Gastroesophageal sphincter (tissue), 4 donors: ENCODE measurements at regions not wholly inside any gene's neighbourhood (a gene's known extent, or its start where the extent isn't known, plus 50 kb on each side); places are given as distances from the start of the nearest gene placed in this dataset.

Source experiments
- ATAC-seq: fragments of 150-250 bp; one replicate; pipeline ENCODE4 v1.9.1; 2016; ENCODE audit warnings: mild to moderate bottlenecking, moderate library complexity
- H3K27ac ChIP-seq, 4 donors: fragments of 200-600 bp; sonication (generic) in 3 of 4; 1 replicate in 3 of 4; 2 replicates in 1 of 4; pipeline ENCODE4 v1.5.1; 2016 to 2019
- H3K27me3 ChIP-seq: fragments of 200-600 bp; sonication (generic); one replicate; pipeline ENCODE4 v1.5.1; 2019
- H3K36me3 ChIP-seq, 2 donors: fragments of 200-600 bp; sonication (generic); one replicate each; pipeline ENCODE4 v1.5.1; 2019; ENCODE audit warnings: control low read depth in 1 of 2
- H3K4me1 ChIP-seq, 3 donors: fragments of 200-600 bp; sonication (generic); 1 replicate in 2 of 3; 2 replicates in 1 of 3; pipeline ENCODE4 v1.5.1; 2016 to 2019; ENCODE audit warnings: control low read depth in 2 of 3
- H3K4me3 ChIP-seq, 2 donors: fragments of 200-600 bp; sonication (generic); one replicate each; pipeline ENCODE4 v1.5.1; 2019; ENCODE audit warnings: mild to moderate bottlenecking in 1 of 2, moderate library complexity in 1 of 2
- H3K9me3 ChIP-seq, 3 donors: fragments of 200-600 bp; sonication (generic); one replicate each; pipeline ENCODE4 v1.5.1; 2017 to 2019; ENCODE audit warnings: control low read depth in 2 of 3
- EP300 ChIP-seq: sonication (generic); formaldehyde crosslinking; IDR thresholded peaks from one replicate; pipeline ENCODE4 v1.6.1; 2017; ENCODE audit warnings: antibody characterized with exemption, mild to moderate bottlenecking
- POLR2A ChIP-seq, 2 donors: fragments of 450-650 bp; IDR thresholded peaks; one replicate each; pipeline ENCODE4 v1.6.1; 2017; ENCODE audit warnings: antibody characterized with exemption in 2 of 2, mild to moderate bottlenecking in 2 of 2, moderate library complexity in 1 of 2
- POLR2AphosphoS5 ChIP-seq: sonication (generic); formaldehyde crosslinking; IDR thresholded peaks from one replicate; pipeline ENCODE4 v1.6.1; 2017; ENCODE audit warnings: antibody characterized with exemption
- WGBS, 2 donors: methylation state at CpG; one replicate each; pipeline ENCODE4 v1.1.5; 2018; ENCODE audit warnings: low coverage in 1 of 2; 5-methylcytosine and 5-hydroxymethylcytosine counted together
- TF ChIP-seq, protein P1 (sequence below), 4 experiments: fragments of 200-600 bp in 2 of 4; fragments of 450-650 bp in 2 of 4; sonication (generic) in 1 of 4; IDR thresholded peaks; one replicate each; pipeline ENCODE4 v1.5.1; 2017 to 2019; ENCODE audit warnings: antibody characterized with exemption in 4 of 4, mild to moderate bottlenecking in 2 of 4, moderate library complexity in 2 of 4

DNA sequence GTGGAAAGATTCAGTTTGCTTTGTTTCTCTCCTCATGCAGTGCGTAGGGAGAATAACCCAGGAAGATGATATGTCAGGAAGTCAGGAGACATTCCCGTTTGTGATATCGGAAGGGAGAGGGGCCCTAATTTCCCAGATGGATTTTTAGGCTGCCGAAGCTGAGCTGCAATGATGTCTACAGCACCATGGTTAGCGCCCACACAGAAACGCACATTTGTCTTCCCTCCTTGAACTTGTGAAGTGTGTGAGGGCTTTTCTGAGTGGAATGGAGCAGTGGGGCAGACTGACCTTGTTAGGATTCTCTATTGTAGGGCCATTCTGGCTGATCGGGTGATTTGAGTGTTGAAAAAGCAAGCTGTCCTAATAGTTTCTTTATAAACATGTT is 191.3 kb upstream of the ARG1 start:
- 17 to 25% methylated on average over 4 to 5 of the region's 7 CpGs for WGBS, 2 donors
- Histone ChIP-seq H3K4me3 (no peak overlapping the region), H3K27ac (no peak overlapping the region), H3K27me3 (peaks cover 17% of the 10 kb centered on the region), H3K9me3 (no peaks in the 10 kb centered on the region), H3K4me1 (no peaks in the 10 kb centered on the region), H3K36me3 (no peaks in the 10 kb centered on the region)
- ATAC-seq, result no peak
- TF ChIP-seq POLR2A (IDR thresholded peaks at IDR 0.05) (no peak), EP300 (no peak), POLR2AphosphoS5 (no peak)
- TF ChIP-seq, protein P1, sequence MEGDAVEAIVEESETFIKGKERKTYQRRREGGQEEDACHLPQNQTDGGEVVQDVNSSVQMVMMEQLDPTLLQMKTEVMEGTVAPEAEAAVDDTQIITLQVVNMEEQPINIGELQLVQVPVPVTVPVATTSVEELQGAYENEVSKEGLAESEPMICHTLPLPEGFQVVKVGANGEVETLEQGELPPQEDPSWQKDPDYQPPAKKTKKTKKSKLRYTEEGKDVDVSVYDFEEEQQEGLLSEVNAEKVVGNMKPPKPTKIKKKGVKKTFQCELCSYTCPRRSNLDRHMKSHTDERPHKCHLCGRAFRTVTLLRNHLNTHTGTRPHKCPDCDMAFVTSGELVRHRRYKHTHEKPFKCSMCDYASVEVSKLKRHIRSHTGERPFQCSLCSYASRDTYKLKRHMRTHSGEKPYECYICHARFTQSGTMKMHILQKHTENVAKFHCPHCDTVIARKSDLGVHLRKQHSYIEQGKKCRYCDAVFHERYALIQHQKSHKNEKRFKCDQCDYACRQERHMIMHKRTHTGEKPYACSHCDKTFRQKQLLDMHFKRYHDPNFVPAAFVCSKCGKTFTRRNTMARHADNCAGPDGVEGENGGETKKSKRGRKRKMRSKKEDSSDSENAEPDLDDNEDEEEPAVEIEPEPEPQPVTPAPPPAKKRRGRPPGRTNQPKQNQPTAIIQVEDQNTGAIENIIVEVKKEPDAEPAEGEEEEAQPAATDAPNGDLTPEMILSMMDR (IDR thresholded peaks at IDR 0.05), result no peak

DNA sequence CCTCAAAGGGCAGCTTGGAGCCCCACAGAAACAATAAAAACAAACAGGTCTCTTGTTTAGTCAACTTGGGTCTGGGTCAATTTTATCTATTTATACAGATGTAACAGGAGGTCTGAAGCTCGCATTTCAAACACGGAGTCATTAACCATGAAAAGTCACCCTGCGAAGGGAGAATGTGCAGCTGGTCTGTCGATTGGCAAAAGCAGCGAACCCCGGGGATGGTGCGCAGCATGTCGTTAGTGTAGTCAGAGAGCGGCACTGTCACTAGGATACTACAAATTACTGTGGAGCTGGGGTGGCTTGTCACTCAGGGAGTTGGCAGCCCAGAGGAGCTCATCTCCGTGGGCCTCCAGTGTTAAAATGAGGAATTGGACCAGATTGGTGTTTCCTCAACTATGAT is 190.4 kb upstream of the ARG1 start:
- H3K4me1 ChIP-seq, result no peaks in the 10 kb centered on the region
- no peak overlapping the region for H3K4me3 ChIP-seq
- H3K27me3 ChIP-seq, result peaks cover 17% of the 10 kb centered on the region
- ATAC-seq, result no peak
- TF ChIP-seq EP300 (no peak), POLR2A (IDR thresholded peaks at IDR 0.05) (no peak), POLR2AphosphoS5 (no peak)
- TF ChIP-seq, protein P1 (IDR thresholded peaks at IDR 0.05), result no peak
- H3K27ac ChIP-seq, result no peak overlapping the region
- 0 to 46% methylated on average over 1 to 8 of the region's 10 CpGs for whole genome bisulfite sequencing, 2 donors
- H3K9me3 ChIP-seq, result no peaks in the 10 kb centered on the region
- no peaks in the 10 kb centered on the region for H3K36me3 ChIP-seq

DNA sequence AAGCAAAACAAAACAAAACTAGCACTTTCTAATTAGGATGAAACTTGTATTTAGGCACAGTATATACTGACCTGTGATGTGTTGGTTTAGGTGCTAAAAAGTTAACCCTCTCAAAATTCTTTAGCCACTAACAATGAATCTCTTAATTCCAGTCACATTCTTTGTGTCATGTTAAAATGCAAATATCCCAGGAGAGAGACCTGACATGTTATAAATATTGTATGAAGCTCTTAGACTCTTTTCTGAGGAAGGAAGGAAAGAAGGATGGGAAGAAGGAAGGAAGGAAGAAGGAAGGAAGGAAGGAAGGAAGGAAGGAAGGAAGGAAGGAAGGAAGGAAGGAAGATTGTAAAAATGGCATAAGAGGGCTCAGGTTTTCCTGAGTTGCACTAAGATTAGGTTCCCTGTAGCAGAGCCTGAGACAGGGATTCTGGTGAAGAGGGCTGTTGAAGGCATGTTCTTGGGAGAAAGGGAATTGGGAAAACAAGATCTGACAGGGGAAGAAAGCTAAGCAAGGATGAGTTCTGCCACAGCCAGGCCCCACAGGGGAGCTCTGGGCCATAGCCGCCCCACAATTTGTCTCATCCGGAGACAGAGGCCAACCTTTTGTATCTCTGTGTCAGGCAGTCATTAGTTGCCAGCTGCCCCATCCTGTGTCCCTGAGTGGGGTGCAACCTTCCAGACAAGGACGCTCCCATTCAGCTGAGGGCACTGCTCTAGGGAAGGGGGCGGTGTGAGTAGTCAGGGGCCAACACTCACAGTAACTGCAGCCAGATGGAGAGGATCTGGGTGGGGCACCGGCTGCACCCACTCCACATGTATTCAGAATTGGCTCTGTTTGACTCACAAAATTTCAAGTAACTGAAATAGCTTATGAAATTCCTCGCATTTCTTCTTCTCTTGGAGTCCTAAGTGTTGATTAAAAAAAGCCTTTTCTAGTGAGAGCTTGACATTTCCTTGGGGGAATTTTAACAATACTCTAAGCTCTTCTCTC is 189.3 kb upstream of the ARG1 start:
- Histone ChIP-seq H3K4me3 (no peak overlapping the region), H3K27me3 (peaks cover 17% of the 10 kb centered on the region), H3K36me3 (no peaks in the 10 kb centered on the region), H3K27ac (no peak overlapping the region), H3K9me3 (no peaks in the 10 kb centered on the region), H3K4me1 (no peaks in the 10 kb centered on the region)
- TF ChIP-seq POLR2A (IDR thresholded peaks at IDR 0.05) (no peak), EP300 (no peak), POLR2AphosphoS5 (no peak)
- TF ChIP-seq, protein P1 (IDR thresholded peaks at IDR 0.05), result no peak
- WGBS, 2 donors, result 46 to 71% methylated on average over 4 to 6 of the region's 6 CpGs
- no peak for ATAC-seq

DNA sequence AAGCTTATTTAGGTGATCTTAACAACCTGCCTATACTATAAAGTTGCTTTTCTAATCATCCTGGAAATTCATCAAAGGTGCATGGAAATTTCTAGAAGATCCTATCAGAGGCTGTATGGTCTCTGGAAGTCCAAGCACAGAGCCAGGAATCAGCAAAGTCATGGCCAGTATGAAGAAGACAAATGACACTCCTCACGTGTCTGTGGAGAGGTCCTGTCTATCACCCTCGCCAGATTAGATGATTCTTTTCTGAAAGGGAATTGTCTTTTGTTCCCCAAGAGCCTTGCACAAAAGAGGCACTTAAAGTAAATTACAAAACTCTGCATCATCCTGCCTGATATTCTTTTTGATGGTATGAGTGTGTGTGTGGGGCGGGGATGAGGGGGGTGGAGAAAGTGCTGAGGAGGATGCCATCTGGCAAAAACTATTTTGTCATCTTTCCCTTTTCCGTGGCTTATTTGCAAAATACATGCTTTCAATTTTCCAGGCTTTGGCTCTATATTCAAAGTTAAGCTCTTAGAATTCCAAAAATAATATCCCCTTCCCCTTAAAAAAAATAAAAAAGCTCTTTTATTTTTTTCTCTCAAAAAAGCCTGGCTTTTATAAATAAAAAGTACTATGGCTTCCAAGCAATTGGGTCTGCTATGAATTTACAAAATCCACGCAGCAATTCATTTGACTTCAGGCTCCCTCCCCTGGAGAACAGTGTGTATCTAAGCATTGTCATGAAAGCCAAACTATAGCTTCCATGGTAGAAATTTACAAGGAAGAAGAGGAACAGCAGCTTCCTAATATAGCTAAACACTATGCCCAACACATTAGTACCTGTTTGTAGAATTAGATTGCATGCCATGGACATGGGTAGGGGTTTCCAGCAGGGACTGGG is 185.2 kb upstream of the ARG1 start:
- Histone ChIP-seq H3K4me1 (no peaks in the 10 kb centered on the region), H3K4me3 (no peak overlapping the region), H3K27ac (no peak overlapping the region), H3K27me3 (peaks cover 14% of the 10 kb centered on the region), H3K36me3 (no peaks in the 10 kb centered on the region), H3K9me3 (no peaks in the 10 kb centered on the region)
- WGBS, 2 donors, result 43 to 50% methylated on average over 5 of the region's 5 CpGs
- TF ChIP-seq POLR2AphosphoS5 (no peak), EP300 (no peak), POLR2A (IDR thresholded peaks at IDR 0.05) (no peak)
- TF ChIP-seq, protein P1 (IDR thresholded peaks at IDR 0.05), result no peak
- no peak for ATAC-seq
